ENCODE measurements at regions not wholly inside any gene's neighbourhood (a gene's known extent, or its start where the extent isn't known, plus 50 kb on each side); places are given as distances from the start of the nearest gene placed in this dataset.
A peak's percentile ranks its signal among the peaks of the same experiment; 100 is the strongest.

GRCh38 chr10:60649485-60650377 lies 128.5 kb upstream of the CDK1 start:
- intact Hi-C loops (cut with DNase I) = loop anchor here in 1 of 2 donors (5.0 kb wide), 1 partner anchor 202 kb away; no protein-coding TSS in a partner anchor
- no peak for DNase-seq
- no peaks in the 10 kb centered on the region for H3K4me1 ChIP-seq (replicated peaks in 1 of 2)
- H3K9me3 ChIP-seq (replicated peaks in 1 of 3) = no peaks in the 10 kb centered on the region
- no peak overlapping the region for H3K27ac ChIP-seq
- TF ChIP-seq POLR2A (IDR thresholded peaks at IDR 0.05) (no peak), CTCF (IDR thresholded peaks at IDR 0.05) (no peak)
- no peaks in the 10 kb centered on the region for H3K27me3 ChIP-seq
- no peak overlapping the region for H3K4me3 ChIP-seq
- H3K36me3 ChIP-seq (replicated peaks in 1 of 2) = no peaks in the 10 kb centered on the region
- WGBS, 4 donors = 49 to 67% (median 49%) methylated on average over 4 of the region's 4 CpGs

- H3K27ac ChIP-seq = no peak overlapping the region
- H3K36me3 ChIP-seq (replicated peaks in 1 of 2) = no peaks in the 10 kb centered on the region
- intact Hi-C loops (cut with DNase I) = loop anchor here in 1 of 2 donors (5.0 kb wide), 1 partner anchor 201 kb away; no protein-coding TSS in a partner anchor
- WGBS, 4 donors = 83 to 94% (median 88%) methylated on average over 2 of the region's 2 CpGs
- TF ChIP-seq CTCF (IDR thresholded peaks at IDR 0.05) (no peak), POLR2A (IDR thresholded peaks at IDR 0.05) (no peak)
- H3K4me3 ChIP-seq = no peak overlapping the region
- DNase-seq = no peak
- no peaks in the 10 kb centered on the region for H3K4me1 ChIP-seq (replicated peaks in 1 of 2)
- H3K9me3 ChIP-seq (replicated peaks in 1 of 3) = no peaks in the 10 kb centered on the region
- H3K27me3 ChIP-seq = no peaks in the 10 kb centered on the region
These were observed 129.5 kb upstream of the CDK1 start for GRCh38 chr10:60648761-60649160.

- 12 to 19% (median 14%) methylated on average over 6 of the region's 6 CpGs for WGBS, 4 donors
- H3K27ac ChIP-seq = no peak overlapping the region
- TF ChIP-seq CTCF (IDR thresholded peaks at IDR 0.05) (peak; percentile 71 to 88 (median 78)), POLR2A (IDR thresholded peaks at IDR 0.05) (no peak)
- DNase-seq = peak in 6 of 7 donors; percentile 23 to 66 (median 48)
- H3K27me3 ChIP-seq = no peaks in the 10 kb centered on the region
- H3K4me1 ChIP-seq (replicated peaks in 1 of 2) = no peaks in the 10 kb centered on the region
- no peaks in the 10 kb centered on the region for H3K36me3 ChIP-seq (replicated peaks in 1 of 2)
- no peak overlapping the region for H3K4me3 ChIP-seq
- intact Hi-C loops (cut with DNase I) = loop anchor here (2.0 to 5.0 kb wide), 2 partner anchors 200 to 202 kb away; no protein-coding TSS in a partner anchor
- no peaks in the 10 kb centered on the region for H3K9me3 ChIP-seq (replicated peaks in 1 of 3)
These were observed 131.1 kb upstream of the CDK1 start for GRCh38 chr10:60646966-60647796.

DNA sequence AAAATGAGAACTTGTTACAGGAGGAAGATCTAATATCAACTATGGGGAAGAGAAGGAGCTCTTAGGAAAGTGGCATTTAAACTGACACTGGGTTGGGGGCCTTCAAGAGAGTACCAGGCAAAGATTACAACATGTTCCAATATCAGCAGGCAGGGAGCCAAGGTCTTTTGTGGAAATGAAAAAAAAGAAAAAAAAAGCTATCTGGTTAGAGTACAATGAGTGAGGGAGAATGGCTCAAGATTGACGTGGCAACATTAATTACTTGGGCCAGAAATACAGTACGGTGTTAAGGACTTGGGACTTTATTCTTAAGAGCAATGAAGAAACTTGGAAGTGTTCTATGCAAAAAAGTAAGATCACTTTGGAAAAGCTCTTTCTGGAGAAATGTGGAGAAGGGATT lies 132.3 kb upstream of the CDK1 start:
- intact Hi-C loops (cut with DNase I) = loop anchor here (2.0 to 5.0 kb wide), 2 partner anchors 199 to 201 kb away; no protein-coding TSS in a partner anchor
- WGBS, 4 donors = 54 to 60% (median 58%) methylated on average over 2 of the region's 2 CpGs
- H3K36me3 ChIP-seq (replicated peaks in 1 of 2) = no peaks in the 10 kb centered on the region
- H3K27ac ChIP-seq = no peak overlapping the region
- no peak overlapping the region for H3K4me3 ChIP-seq
- no peaks in the 10 kb centered on the region for H3K9me3 ChIP-seq (replicated peaks in 1 of 3)
- no peaks in the 10 kb centered on the region for H3K27me3 ChIP-seq
- TF ChIP-seq CTCF (IDR thresholded peaks at IDR 0.05) (no peak), POLR2A (IDR thresholded peaks at IDR 0.05) (no peak)
- no peaks in the 10 kb centered on the region for H3K4me1 ChIP-seq (replicated peaks in 1 of 2)
- peak in 3 of 7 donors; percentile 31 to 68 (median 60) for DNase-seq

Measured in adrenal gland (tissue), 9 donors.